ENCODE measurements at regions not wholly inside any gene's neighbourhood (a gene's known extent, or its start where the extent isn't known, plus 50 kb on each side); places are given as distances from the start of the nearest gene placed in this dataset.

- H3K4me3 ChIP-seq (ENCODE audit: insufficient read length, low read depth): no peak overlapping the region
- TF ChIP-seq YY1 (IDR thresholded peaks at IDR 0.05; ENCODE audit: insufficient read depth, insufficient read length) (no peak), SUZ12 (IDR thresholded peaks at IDR 0.05; ENCODE audit: extremely low read depth, insufficient read depth, insufficient read length) (no peak), ZNF274 (IDR thresholded peaks at IDR 0.05; ENCODE audit: low read depth, low read length) (no peak)
- H3K27me3 ChIP-seq (ENCODE audit: insufficient read depth, insufficient read length): no peaks in the 10 kb centered on the region
- H3K4me1 ChIP-seq (ENCODE audit: insufficient read depth, insufficient read length): no peaks in the 10 kb centered on the region
- no peaks in the 10 kb centered on the region for H3K36me3 ChIP-seq (ENCODE audit: insufficient read depth, insufficient read length, low read length)
- DNase-seq (ENCODE audit: low read depth, low spot score): no peak
- no peak overlapping the region for H3K9ac ChIP-seq (ENCODE audit: insufficient read length, low read depth)
- H3K9me3 ChIP-seq (ENCODE audit: insufficient read depth, low read length): peaks cover 27% of the 10 kb centered on the region
Observed at GRCh38 chr17:34199454-34199853, 55.6 kb upstream of the CCL2 start.

DNA sequence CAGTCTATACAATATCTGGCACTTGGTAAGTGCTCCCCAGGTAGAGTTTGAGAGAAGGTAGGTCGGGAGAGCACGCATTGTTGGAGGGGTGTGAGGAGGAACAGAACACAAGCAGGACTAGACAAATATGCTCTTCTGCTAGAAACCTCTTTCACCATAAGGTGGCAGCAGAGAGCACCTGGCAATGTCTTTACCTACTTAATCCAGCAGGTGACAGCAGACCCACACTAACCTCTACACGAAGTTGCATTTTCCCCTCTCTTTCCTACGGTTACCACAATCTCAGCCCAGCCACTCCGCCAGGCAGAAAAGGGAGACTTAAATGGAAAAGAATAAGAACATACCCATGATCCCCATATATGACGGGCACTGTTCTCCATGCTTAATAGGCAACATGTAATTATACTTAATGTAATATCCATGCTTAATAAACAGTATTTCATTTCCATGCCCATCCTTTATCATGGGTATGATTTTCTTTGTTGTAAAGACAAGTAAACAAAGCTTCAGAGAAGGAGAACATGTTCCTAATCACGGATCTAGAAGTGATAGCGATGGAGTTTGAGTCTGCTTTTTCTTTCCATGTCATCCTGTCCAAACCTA lies 55.1 kb upstream of the CCL2 start:
- Histone ChIP-seq H3K36me3 (ENCODE audit: insufficient read depth, insufficient read length, low read length) (no peaks in the 10 kb centered on the region), H3K9ac (ENCODE audit: insufficient read length, low read depth) (no peak overlapping the region), H3K4me1 (ENCODE audit: insufficient read depth, insufficient read length) (no peaks in the 10 kb centered on the region), H3K9me3 (ENCODE audit: insufficient read depth, low read length) (peaks cover 27% of the 10 kb centered on the region), H3K4me3 (ENCODE audit: insufficient read length, low read depth) (no peak overlapping the region), H3K27me3 (ENCODE audit: insufficient read depth, insufficient read length) (no peaks in the 10 kb centered on the region)
- DNase-seq (ENCODE audit: low read depth, low spot score): peak; percentile 78
- no peak for TF ChIP-seq ZNF274 (IDR thresholded peaks at IDR 0.05; ENCODE audit: low read depth, low read length)
- TF ChIP-seq SUZ12 (IDR thresholded peaks at IDR 0.05; ENCODE audit: extremely low read depth, insufficient read depth, insufficient read length): no peak
- TF ChIP-seq YY1 (IDR thresholded peaks at IDR 0.05; ENCODE audit: insufficient read depth, insufficient read length): no peak

DNA sequence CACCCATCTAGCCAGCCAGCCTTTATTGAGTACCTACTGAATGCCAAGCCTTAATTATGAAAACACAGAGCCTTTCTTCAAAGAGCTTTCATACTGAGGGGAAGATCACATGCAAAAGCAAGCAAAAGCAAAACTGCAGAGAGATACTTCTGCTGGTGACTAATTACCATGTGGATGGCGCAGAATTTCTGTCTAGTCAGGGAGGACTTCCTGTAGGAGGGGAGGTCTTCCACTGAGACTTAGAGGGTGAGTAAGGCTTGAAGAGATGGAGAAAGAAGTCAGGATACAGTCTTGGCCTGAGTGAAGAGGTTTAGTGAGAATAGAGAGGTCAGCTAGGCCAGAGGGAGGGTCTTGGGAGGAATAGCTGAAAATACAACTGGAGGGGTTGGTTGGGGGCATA lies 53.9 kb upstream of the CCL2 start:
- H3K27me3 ChIP-seq (ENCODE audit: insufficient read depth, insufficient read length): no peaks in the 10 kb centered on the region

DNA sequence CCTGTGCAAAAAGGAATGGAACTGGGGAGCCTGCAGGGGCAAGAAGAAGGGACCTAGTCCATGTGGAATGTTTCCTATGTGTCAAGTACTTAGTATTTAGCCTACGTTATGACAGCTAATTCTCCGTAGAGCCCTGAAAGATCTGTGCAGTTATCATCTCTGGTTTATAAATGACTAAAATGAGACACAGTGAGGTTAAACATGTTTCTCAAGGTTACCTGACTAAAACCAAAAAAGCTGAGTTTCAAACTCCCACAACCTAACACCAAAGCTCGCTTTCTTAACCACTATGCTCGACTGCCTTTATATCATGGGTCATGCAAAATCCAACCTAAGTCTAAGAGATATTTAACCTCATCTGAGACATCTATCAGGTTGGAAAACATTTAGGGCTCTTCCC lies 53.3 kb upstream of the CCL2 start:
- TF ChIP-seq YY1 (IDR thresholded peaks at IDR 0.05; ENCODE audit: insufficient read depth, insufficient read length): no peak
- TF ChIP-seq ZNF274 (IDR thresholded peaks at IDR 0.05; ENCODE audit: low read depth, low read length): no peak
- TF ChIP-seq SUZ12 (IDR thresholded peaks at IDR 0.05; ENCODE audit: extremely low read depth, insufficient read depth, insufficient read length): no peak
- H3K36me3 ChIP-seq (ENCODE audit: insufficient read depth, insufficient read length, low read length): no peaks in the 10 kb centered on the region
- no peak overlapping the region for H3K9ac ChIP-seq (ENCODE audit: insufficient read length, low read depth)
- H3K9me3 ChIP-seq (ENCODE audit: insufficient read depth, low read length): peaks cover 24% of the 10 kb centered on the region
- no peaks in the 10 kb centered on the region for H3K27me3 ChIP-seq (ENCODE audit: insufficient read depth, insufficient read length)
- DNase-seq (ENCODE audit: low read depth, low spot score): no peak
- no peaks in the 10 kb centered on the region for H3K4me1 ChIP-seq (ENCODE audit: insufficient read depth, insufficient read length)
- H3K4me3 ChIP-seq (ENCODE audit: insufficient read length, low read depth): no peak overlapping the region

More for the DNA sequence above, 53.9 kb upstream of the CCL2 start:
- no peak for TF ChIP-seq YY1 (IDR thresholded peaks at IDR 0.05; ENCODE audit: insufficient read depth, insufficient read length)
- no peak for TF ChIP-seq SUZ12 (IDR thresholded peaks at IDR 0.05; ENCODE audit: extremely low read depth, insufficient read depth, insufficient read length)
- no peak for DNase-seq (ENCODE audit: low read depth, low spot score)
- Histone ChIP-seq H3K4me3 (ENCODE audit: insufficient read length, low read depth) (no peak overlapping the region), H3K9me3 (ENCODE audit: insufficient read depth, low read length) (peaks cover 27% of the 10 kb centered on the region), H3K4me1 (ENCODE audit: insufficient read depth, insufficient read length) (no peaks in the 10 kb centered on the region), H3K9ac (ENCODE audit: insufficient read length, low read depth) (no peak overlapping the region), H3K36me3 (ENCODE audit: insufficient read depth, insufficient read length, low read length) (no peaks in the 10 kb centered on the region)

GRCh38 chr17:34203018-34203638 lies 52.0 kb upstream of the CCL2 start:
- H3K9ac ChIP-seq (ENCODE audit: insufficient read length, low read depth): no peak overlapping the region
- H3K27me3 ChIP-seq (ENCODE audit: insufficient read depth, insufficient read length): no peaks in the 10 kb centered on the region
- no peak for TF ChIP-seq YY1 (IDR thresholded peaks at IDR 0.05; ENCODE audit: insufficient read depth, insufficient read length)
- no peak for TF ChIP-seq ZNF274 (IDR thresholded peaks at IDR 0.05; ENCODE audit: low read depth, low read length)
- no peak for TF ChIP-seq SUZ12 (IDR thresholded peaks at IDR 0.05; ENCODE audit: extremely low read depth, insufficient read depth, insufficient read length)
- no peak for DNase-seq (ENCODE audit: low read depth, low spot score)
- H3K9me3 ChIP-seq (ENCODE audit: insufficient read depth, low read length): peaks cover 11% of the 10 kb centered on the region
- H3K4me1 ChIP-seq (ENCODE audit: insufficient read depth, insufficient read length): no peaks in the 10 kb centered on the region
- no peaks in the 10 kb centered on the region for H3K36me3 ChIP-seq (ENCODE audit: insufficient read depth, insufficient read length, low read length)
- H3K4me3 ChIP-seq (ENCODE audit: insufficient read length, low read depth): no peak overlapping the region

- Histone ChIP-seq H3K9me3 (ENCODE audit: insufficient read depth, low read length) (peaks cover 10% of the 10 kb centered on the region; the same call in 1 of the 2 replicates), H3K4me3 (ENCODE audit: insufficient read length, low read depth) (no peak overlapping the region), H3K9ac (ENCODE audit: insufficient read length, low read depth) (no peak overlapping the region), H3K27me3 (ENCODE audit: insufficient read depth, insufficient read length) (no peaks in the 10 kb centered on the region), H3K36me3 (ENCODE audit: insufficient read depth, insufficient read length, low read length) (no peaks in the 10 kb centered on the region), H3K4me1 (ENCODE audit: insufficient read depth, insufficient read length) (no peaks in the 10 kb centered on the region)
- no peak for DNase-seq (ENCODE audit: low read depth, low spot score)
- TF ChIP-seq SUZ12 (IDR thresholded peaks at IDR 0.05; ENCODE audit: extremely low read depth, insufficient read depth, insufficient read length) (no peak), ZNF274 (IDR thresholded peaks at IDR 0.05; ENCODE audit: low read depth, low read length) (no peak), YY1 (IDR thresholded peaks at IDR 0.05; ENCODE audit: insufficient read depth, insufficient read length) (no peak)
Observed at GRCh38 chr17:34204402-34204801, 50.7 kb upstream of the CCL2 start.
